MM.1S (cell line): ENCODE measurements at regions not wholly inside any gene's neighbourhood (a gene's known extent, or its start where the extent isn't known, plus 50 kb on each side); places are given as distances from the start of the nearest gene placed in this dataset.

Experiments used
- DNase-seq: peaks from one replicate; pipeline ENCODE4 v3.0.0-alpha.2; 2015
- H2AFZ ChIP-seq: fragments of 300-600 bp; sonication (generic); 2 replicates; pipeline ENCODE4 v1.6.0; 2016; ENCODE audit warnings: antibody characterized with exemption, low read length
- H3F3A ChIP-seq: fragments of 300-600 bp; sonication (generic); 2 replicates; pipeline ENCODE4 v1.6.1; 2016; ENCODE audit warnings: mild to moderate bottlenecking, antibody characterized with exemption, low read length, moderate library complexity, mixed read lengths; ENCODE audit not compliant: insufficient read depth
- H3K27ac ChIP-seq: fragments of 300-600 bp; sonication (generic); 2 replicates; pipeline ENCODE4 v1.5.1; 2016; ENCODE audit warnings: mild to moderate bottlenecking, low read length
- H3K27me3 ChIP-seq: fragments of 300-600 bp; sonication (generic); replicated peaks from 2 replicates; pipeline ENCODE4 v1.6.0; 2016; ENCODE audit warnings: low read length; ENCODE audit not compliant: insufficient read depth
- H3K36me3 ChIP-seq: fragments of 300-600 bp; sonication (generic); replicated peaks from 2 replicates; pipeline ENCODE4 v1.6.1; 2016; ENCODE audit warnings: mild to moderate bottlenecking, low read length, mixed read lengths; ENCODE audit not compliant: insufficient read depth
- H3K4me1 ChIP-seq: fragments of 300-600 bp; sonication (generic); 2 replicates; pipeline ENCODE4 v1.6.1; 2016; ENCODE audit warnings: low read length, mixed read lengths
- H3K4me2 ChIP-seq: fragments of 300-600 bp; sonication (generic); 2 replicates; pipeline ENCODE4 v1.6.0; 2016; ENCODE audit warnings: low read depth, low read length
- H3K4me3 ChIP-seq: fragments of 300-600 bp; sonication (generic); 2 replicates; pipeline ENCODE4 v1.5.1; 2016; ENCODE audit warnings: low read length, mixed read lengths
- H3K79me2 ChIP-seq: fragments of 300-600 bp; sonication (generic); 2 replicates; pipeline ENCODE4 v1.6.1; 2016; ENCODE audit warnings: mixed run types, low read length, mixed read lengths
- H3K9ac ChIP-seq: fragments of 300-600 bp; sonication (generic); 2 replicates; pipeline ENCODE4 v1.6.1; 2016; ENCODE audit warnings: low read length, mixed read lengths
- H3K9me2 ChIP-seq: fragments of 300-600 bp; sonication (generic); replicated peaks from 2 replicates; pipeline ENCODE4 v1.6.1; 2016; ENCODE audit warnings: mild to moderate bottlenecking, low read length, mixed read lengths; ENCODE audit not compliant: insufficient read depth
- H3K9me3 ChIP-seq: fragments of 300-600 bp; sonication (generic); replicated peaks from 2 replicates; pipeline ENCODE4 v1.6.1; 2016; ENCODE audit warnings: mild to moderate bottlenecking, low read length, mixed read lengths; ENCODE audit not compliant: insufficient read depth
- H4K20me1 ChIP-seq: fragments of 300-600 bp; sonication (generic); 2 replicates; pipeline ENCODE4 v1.6.1; 2016; ENCODE audit warnings: mild to moderate bottlenecking, low read length, moderate library complexity, mixed read lengths; ENCODE audit not compliant: insufficient read depth
- EZH2 ChIP-seq: fragments of 300-600 bp; sonication (generic); optimal IDR thresholded peaks from 2 replicates; pipeline ENCODE3; 2017; ENCODE audit warnings: low read depth, mild to moderate bottlenecking, antibody characterized with exemption, low read length, mixed read lengths
- EZH2phosphoT487 ChIP-seq: fragments of 300-600 bp; sonication (generic); IDR thresholded peaks from 2 replicates; pipeline ENCODE4 v1.6.1; 2018; ENCODE audit warnings: antibody characterized with exemption, low read length
- TF ChIP-seq, protein P1 (sequence below): fragments of 300-600 bp; sonication (generic); IDR thresholded peaks from 2 replicates; pipeline ENCODE4 v1.5.1; 2016; ENCODE audit warnings: antibody characterized with exemption, low read length, mixed read lengths

DNA sequence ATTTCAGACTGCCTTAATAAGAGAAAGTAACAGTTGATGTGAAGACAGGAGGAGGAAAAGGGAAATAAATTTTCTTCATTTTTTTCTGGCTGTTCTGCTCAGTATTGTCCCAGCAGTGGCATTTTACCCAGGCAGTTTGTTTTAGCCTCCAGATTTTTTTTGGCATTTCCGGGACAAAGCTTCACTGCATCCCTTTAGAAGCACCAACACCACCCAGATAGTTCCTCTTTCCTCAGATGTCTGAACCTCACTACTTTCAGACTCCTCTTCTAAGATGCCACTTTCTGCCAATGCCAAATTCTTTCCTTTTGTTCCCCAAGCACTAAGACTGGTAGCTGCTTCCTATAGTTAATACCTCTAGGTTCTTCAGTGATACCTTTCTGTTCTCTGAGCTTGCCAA is 480.1 kb upstream of the SLC10A2 start:
- Histone ChIP-seq H3K9me3 (no peaks in the 10 kb centered on the region), H3K4me3 (no peak overlapping the region), H3K4me1 (no peaks in the 10 kb centered on the region), H4K20me1 (no peaks in the 10 kb centered on the region), H3K36me3 (no peaks in the 10 kb centered on the region), H3F3A (no peaks in the 10 kb centered on the region), H3K79me2 (no peaks in the 10 kb centered on the region), H3K9me2 (no peaks in the 10 kb centered on the region), H3K27ac (no peak overlapping the region), H3K27me3 (no peaks in the 10 kb centered on the region), H2AFZ (no peak overlapping the region), H3K4me2 (no peak overlapping the region), H3K9ac (no peak overlapping the region)
- no peak for TF ChIP-seq EZH2phosphoT487
- TF ChIP-seq, protein P1, sequence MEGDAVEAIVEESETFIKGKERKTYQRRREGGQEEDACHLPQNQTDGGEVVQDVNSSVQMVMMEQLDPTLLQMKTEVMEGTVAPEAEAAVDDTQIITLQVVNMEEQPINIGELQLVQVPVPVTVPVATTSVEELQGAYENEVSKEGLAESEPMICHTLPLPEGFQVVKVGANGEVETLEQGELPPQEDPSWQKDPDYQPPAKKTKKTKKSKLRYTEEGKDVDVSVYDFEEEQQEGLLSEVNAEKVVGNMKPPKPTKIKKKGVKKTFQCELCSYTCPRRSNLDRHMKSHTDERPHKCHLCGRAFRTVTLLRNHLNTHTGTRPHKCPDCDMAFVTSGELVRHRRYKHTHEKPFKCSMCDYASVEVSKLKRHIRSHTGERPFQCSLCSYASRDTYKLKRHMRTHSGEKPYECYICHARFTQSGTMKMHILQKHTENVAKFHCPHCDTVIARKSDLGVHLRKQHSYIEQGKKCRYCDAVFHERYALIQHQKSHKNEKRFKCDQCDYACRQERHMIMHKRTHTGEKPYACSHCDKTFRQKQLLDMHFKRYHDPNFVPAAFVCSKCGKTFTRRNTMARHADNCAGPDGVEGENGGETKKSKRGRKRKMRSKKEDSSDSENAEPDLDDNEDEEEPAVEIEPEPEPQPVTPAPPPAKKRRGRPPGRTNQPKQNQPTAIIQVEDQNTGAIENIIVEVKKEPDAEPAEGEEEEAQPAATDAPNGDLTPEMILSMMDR: no peak
- DNase-seq: no peak

DNA sequence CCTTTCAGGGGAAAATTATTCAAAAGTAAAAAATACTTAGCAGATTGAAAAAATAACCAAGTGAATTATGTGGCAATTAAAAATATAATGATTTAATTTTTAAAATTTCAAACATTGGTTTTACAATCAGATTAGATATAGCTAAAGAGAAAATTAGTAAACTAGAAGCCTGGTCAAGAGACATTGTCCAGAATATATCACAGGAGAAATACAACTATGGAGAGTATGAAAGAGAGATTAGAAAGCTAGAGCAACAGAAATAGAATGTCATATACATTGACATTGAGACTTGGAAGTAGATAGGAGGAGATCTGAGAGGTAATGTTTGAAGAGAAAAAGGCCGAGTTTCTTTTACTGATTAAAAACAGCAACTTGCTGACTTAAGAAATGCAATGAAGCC is 476.4 kb upstream of the SLC10A2 start:
- H3F3A ChIP-seq: no peaks in the 10 kb centered on the region
- no peaks in the 10 kb centered on the region for H3K9me3 ChIP-seq
- no peaks in the 10 kb centered on the region for H3K4me1 ChIP-seq
- no peak overlapping the region for H3K4me3 ChIP-seq
- no peaks in the 10 kb centered on the region for H3K27me3 ChIP-seq
- no peaks in the 10 kb centered on the region for H3K9me2 ChIP-seq
- no peak for DNase-seq
- no peak overlapping the region for H3K27ac ChIP-seq
- H2AFZ ChIP-seq: no peak overlapping the region
- no peaks in the 10 kb centered on the region for H3K79me2 ChIP-seq
- H3K36me3 ChIP-seq: no peaks in the 10 kb centered on the region
- no peak overlapping the region for H3K4me2 ChIP-seq
- H3K9ac ChIP-seq: no peak overlapping the region
- TF ChIP-seq, protein P1: no peak
- TF ChIP-seq EZH2 (no peak), EZH2phosphoT487 (no peak)
- H4K20me1 ChIP-seq: no peaks in the 10 kb centered on the region

DNA sequence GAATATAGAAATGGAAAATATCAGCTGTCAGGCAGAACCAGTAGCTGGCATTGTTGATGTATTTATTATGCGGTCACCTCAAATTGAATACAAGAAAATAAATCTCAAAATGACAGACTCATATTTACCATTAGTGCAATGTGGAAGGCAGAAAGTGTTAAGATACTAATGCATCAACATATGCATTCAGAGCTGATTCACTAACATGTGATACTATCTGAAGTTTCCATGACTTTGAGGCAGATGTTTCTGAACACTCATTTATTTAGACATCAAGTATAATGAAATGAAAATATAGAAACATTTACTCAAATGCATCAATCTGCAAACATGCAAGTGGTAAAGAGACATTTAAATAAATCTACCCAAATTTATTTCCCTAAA is 474.2 kb upstream of the SLC10A2 start:
- Histone ChIP-seq H3K36me3 (no peaks in the 10 kb centered on the region), H3K9me2 (no peaks in the 10 kb centered on the region), H3K9me3 (no peaks in the 10 kb centered on the region), H3K4me2 (no peak overlapping the region), H3K4me1 (no peaks in the 10 kb centered on the region), H3K4me3 (no peak overlapping the region), H3K9ac (no peak overlapping the region), H3F3A (no peaks in the 10 kb centered on the region), H3K27me3 (no peaks in the 10 kb centered on the region), H2AFZ (no peak overlapping the region), H3K27ac (no peak overlapping the region), H4K20me1 (no peaks in the 10 kb centered on the region), H3K79me2 (no peaks in the 10 kb centered on the region)
- TF ChIP-seq EZH2: no peak
- TF ChIP-seq, protein P1: no peak
- no peak for TF ChIP-seq EZH2phosphoT487
- no peak for DNase-seq
